GM10266 (cell line): ENCODE measurements at regions not wholly inside any gene's neighbourhood (a gene's known extent, or its start where the extent isn't known, plus 50 kb on each side); places are given as distances from the start of the nearest gene placed in this dataset.
A peak's percentile ranks its signal among the peaks of the same experiment; 100 is the strongest.

Experiments used
- DNase-seq: peaks from one replicate; pipeline ENCODE4 v3.0.0; 2012; ENCODE audit errors: extremely low spot score
- TF ChIP-seq, protein P1 (sequence below): IDR thresholded peaks from 2 replicates; pipeline ENCODE4 v1.5.1; 2012; ENCODE audit warnings: mild to moderate bottlenecking, low read depth; ENCODE audit not compliant: control insufficient read depth, insufficient read depth; ENCODE audit errors: missing control alignments

DNA sequence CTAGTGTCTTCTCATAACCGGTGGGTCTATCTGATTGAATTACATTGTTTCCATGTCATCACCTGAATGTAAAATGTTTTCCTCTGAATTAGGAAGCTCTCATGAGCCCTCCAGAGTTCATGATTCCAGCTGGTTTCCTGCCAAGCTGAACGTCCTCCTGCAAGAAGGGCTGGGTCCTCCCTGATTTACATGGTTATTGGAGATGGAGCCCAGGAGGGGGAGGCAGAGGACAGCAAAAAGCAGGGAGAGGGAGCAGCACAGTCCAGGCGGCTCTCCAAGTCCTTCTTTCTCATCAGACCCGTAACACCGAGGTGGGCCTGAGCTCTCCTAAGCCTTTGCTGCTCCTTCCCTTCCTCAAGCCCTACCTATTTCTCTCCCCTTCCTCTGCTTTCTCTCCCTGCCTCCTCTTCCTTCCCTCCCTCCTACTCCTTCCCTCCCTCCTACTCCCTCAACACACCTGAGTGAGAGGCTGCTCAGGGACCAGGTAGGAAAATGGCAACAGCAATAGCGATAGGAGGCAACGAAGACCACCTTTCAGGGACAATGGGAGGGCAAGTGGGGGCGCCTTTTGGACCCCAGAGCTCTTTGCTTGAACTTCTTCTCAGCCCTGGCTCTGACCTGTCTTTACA lies 265.9 kb downstream of the PRDM2 start:
- no peak for DNase-seq
- TF ChIP-seq, protein P1, sequence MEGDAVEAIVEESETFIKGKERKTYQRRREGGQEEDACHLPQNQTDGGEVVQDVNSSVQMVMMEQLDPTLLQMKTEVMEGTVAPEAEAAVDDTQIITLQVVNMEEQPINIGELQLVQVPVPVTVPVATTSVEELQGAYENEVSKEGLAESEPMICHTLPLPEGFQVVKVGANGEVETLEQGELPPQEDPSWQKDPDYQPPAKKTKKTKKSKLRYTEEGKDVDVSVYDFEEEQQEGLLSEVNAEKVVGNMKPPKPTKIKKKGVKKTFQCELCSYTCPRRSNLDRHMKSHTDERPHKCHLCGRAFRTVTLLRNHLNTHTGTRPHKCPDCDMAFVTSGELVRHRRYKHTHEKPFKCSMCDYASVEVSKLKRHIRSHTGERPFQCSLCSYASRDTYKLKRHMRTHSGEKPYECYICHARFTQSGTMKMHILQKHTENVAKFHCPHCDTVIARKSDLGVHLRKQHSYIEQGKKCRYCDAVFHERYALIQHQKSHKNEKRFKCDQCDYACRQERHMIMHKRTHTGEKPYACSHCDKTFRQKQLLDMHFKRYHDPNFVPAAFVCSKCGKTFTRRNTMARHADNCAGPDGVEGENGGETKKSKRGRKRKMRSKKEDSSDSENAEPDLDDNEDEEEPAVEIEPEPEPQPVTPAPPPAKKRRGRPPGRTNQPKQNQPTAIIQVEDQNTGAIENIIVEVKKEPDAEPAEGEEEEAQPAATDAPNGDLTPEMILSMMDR = peak; percentile 32

GRCh38 chr1:13967707-13968106 lies 267.7 kb downstream of the PRDM2 start:
- TF ChIP-seq, protein P1 = no peak
- no peak for DNase-seq

DNA sequence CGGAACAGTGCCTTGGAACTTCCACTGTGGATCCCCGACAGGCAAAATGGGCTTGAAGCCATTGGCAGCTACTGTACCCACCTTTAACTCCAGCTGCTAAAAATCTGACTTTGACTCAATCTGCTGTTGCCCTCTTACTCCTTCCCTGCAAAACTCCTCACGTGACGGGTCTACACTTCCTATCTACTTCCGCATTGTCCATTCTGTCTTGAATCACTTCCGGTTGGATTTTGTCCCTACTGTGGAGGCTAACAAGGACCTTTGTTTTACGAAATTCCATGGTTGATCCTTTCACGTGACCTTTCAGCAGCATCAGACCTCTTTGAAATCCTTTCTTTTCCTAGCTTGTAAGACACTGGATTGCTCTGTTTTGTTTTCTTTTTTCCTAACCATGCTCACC lies 268.4 kb downstream of the PRDM2 start:
- DNase-seq = no peak

DNA sequence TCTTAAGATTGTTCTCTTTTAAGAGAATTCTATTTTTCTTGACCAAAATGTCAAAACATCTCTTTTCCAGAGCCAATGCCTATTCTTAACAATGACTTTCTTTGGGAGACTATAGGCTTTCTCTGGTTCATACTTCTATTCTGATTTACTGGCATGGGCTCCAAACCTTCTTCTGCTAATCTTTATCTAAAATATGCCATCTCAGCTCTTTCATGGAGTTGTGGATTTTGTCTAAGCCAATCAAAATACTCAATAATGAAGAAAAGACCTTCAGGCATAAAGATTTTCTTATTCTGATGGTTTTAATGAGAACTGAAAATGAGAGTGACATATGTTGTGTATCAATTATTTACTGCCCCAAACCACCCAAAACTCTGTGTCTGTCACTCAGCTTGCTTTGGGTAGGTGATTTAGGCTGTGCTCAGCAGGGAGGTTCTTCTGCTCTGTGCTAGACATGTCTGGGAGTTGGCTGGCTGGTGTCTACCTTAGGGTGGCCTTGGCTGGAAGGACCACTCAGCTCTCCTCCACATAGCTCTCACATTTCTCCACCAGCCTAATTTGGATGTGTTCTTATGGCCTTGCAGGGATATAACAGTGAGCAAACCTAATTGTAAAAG lies 270.8 kb downstream of the PRDM2 start:
- no peak for DNase-seq

More for the DNA sequence above, 268.4 kb downstream of the PRDM2 start:
- TF ChIP-seq, protein P1 = no peak

DNA sequence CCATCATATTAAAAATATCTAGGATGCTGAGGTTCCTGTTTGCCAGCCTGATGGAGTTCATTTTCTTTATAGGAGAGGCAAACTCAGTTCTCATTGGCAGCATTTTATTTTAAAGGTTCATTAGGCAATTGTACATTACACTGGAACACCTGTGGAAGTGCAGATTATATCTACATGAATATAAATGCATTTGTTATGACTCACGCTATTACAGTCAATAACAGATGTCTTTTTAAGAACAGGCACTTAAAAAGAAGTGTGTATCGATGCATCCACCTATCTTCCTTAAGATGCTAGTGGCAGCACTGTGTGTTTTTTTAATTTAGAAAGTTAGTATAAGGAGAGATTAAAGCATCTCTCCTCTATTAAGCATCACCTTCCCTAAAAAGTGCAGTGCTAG lies 276.5 kb downstream of the PRDM2 start:
- TF ChIP-seq, protein P1 = no peak
- no peak for DNase-seq

More for the DNA sequence above, 270.8 kb downstream of the PRDM2 start:
- TF ChIP-seq, protein P1 = no peak

GRCh38 chr1:13981142-13981541 lies 281.2 kb downstream of the PRDM2 start:
- TF ChIP-seq, protein P1 = no peak

GRCh38 chr1:13983393-13983792 lies 283.4 kb downstream of the PRDM2 start:
- TF ChIP-seq, protein P1 = no peak
- no peak for DNase-seq

More at GRCh38 chr1:13981142-13981541, 281.2 kb downstream of the PRDM2 start:
- DNase-seq = no peak
